Activated T-cell treated with anti-CD3 and anti-CD28 coated beads, Interleukin-2, amount 50 U/mL, for 4 hours (primary cell): ENCODE measurements at regions not wholly inside any gene's neighbourhood (a gene's known extent, or its start where the extent isn't known, plus 50 kb on each side); places are given as distances from the start of the nearest gene placed in this dataset.

Experiments
- ATAC-seq, 2 donors: fragments of 200-7000 bp; cut with Tn5 transposase; one replicate each; pipeline ENCODE4 v1.10.0; 2021
- DNase-seq: peaks from one replicate; pipeline ENCODE4 v3.0.0-alpha.2; 2020
- H3K27me3 Mint-ChIP-seq: one replicate; pipeline ENCODE4 v1.8.0; 2021; ENCODE audit warnings: low read depth, mixed read lengths
- H3K36me3 Mint-ChIP-seq: one replicate; pipeline ENCODE4 v1.8.0; 2022; ENCODE audit warnings: mixed read lengths; ENCODE audit not compliant: insufficient read depth
- H3K4me1 Mint-ChIP-seq: one replicate; pipeline ENCODE4 v1.8.0; 2021; ENCODE audit warnings: low read depth, mixed read lengths
- H3K4me3 Mint-ChIP-seq: one replicate; pipeline ENCODE4 v1.8.0; 2021; ENCODE audit warnings: mild to moderate bottlenecking, moderate library complexity, mixed read lengths
- H3K9me3 Mint-ChIP-seq: one replicate; pipeline ENCODE4 v1.8.0; 2021; ENCODE audit warnings: mixed read lengths

- Mint-ChIP-seq H3K36me3 (no peaks in the 10 kb centered on the region), H3K9me3 (no peaks in the 10 kb centered on the region), H3K27me3 (peaks cover 42% of the 10 kb centered on the region), H3K4me1 (no peaks in the 10 kb centered on the region), H3K4me3 (no peak overlapping the region)
- ATAC-seq (no peak), DNase-seq (no peak)
Measured at GRCh38 chrX:139200346-139200745, 330.2 kb upstream of the F9 start.

GRCh38 chrX:139199933-139200332 is 330.6 kb upstream of the F9 start:
- H3K36me3 Mint-ChIP-seq, result no peaks in the 10 kb centered on the region
- DNase-seq, result no peak

DNA sequence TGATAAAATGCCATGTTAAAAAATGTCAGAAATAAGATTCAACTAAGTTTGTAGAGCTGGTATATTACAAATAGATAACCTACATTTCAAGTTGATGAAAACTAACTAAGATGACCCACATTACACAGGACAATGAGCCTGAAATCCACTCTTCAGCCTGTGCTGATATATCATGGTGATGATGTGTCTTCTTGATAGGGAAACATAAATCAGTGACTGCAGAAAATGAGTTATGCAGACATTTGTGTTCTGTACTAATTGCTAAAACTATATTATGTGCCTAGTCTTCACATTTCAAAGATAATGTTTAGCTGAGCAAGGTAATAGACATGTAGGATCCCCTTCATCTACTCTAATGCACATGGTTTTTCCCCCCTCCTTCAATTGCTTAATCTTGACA is 331.6 kb upstream of the F9 start:
- no peaks in the 10 kb centered on the region for H3K4me1 Mint-ChIP-seq
- DNase-seq (no peak), ATAC-seq (no peak)
- H3K4me3 Mint-ChIP-seq, result no peak overlapping the region
- H3K36me3 Mint-ChIP-seq, result no peaks in the 10 kb centered on the region
- H3K27me3 Mint-ChIP-seq, result peaks cover 45% of the 10 kb centered on the region
- H3K9me3 Mint-ChIP-seq, result no peaks in the 10 kb centered on the region

More at GRCh38 chrX:139199933-139200332, 330.6 kb upstream of the F9 start:
- Mint-ChIP-seq H3K9me3 (no peaks in the 10 kb centered on the region), H3K27me3 (peaks cover 45% of the 10 kb centered on the region), H3K4me3 (no peak overlapping the region), H3K4me1 (no peaks in the 10 kb centered on the region)
- no peak for ATAC-seq

- H3K9me3 Mint-ChIP-seq, result no peaks in the 10 kb centered on the region
- DNase-seq (no peak), ATAC-seq (no peak)
- no peaks in the 10 kb centered on the region for H3K4me1 Mint-ChIP-seq
- H3K27me3 Mint-ChIP-seq, result peaks cover 34% of the 10 kb centered on the region
- H3K4me3 Mint-ChIP-seq, result no peak overlapping the region
- H3K36me3 Mint-ChIP-seq, result no peaks in the 10 kb centered on the region
Measured at GRCh38 chrX:139196890-139197289, 333.6 kb upstream of the F9 start.

GRCh38 chrX:139194571-139195280 is 335.8 kb upstream of the F9 start:
- DNase-seq (no peak), ATAC-seq (no peak)
- no peaks in the 10 kb centered on the region for H3K9me3 Mint-ChIP-seq
- peaks cover 27% of the 10 kb centered on the region for H3K27me3 Mint-ChIP-seq
- no peaks in the 10 kb centered on the region for H3K4me1 Mint-ChIP-seq
- no peak overlapping the region for H3K4me3 Mint-ChIP-seq
- no peaks in the 10 kb centered on the region for H3K36me3 Mint-ChIP-seq

- DNase-seq (no peak), ATAC-seq (no peak)
- H3K4me1 Mint-ChIP-seq, result no peaks in the 10 kb centered on the region
- H3K9me3 Mint-ChIP-seq, result no peaks in the 10 kb centered on the region
- no peak overlapping the region for H3K4me3 Mint-ChIP-seq
- H3K36me3 Mint-ChIP-seq, result no peaks in the 10 kb centered on the region
- peaks cover 23% of the 10 kb centered on the region for H3K27me3 Mint-ChIP-seq
Measured at GRCh38 chrX:139192386-139192961, 338.1 kb upstream of the F9 start.

DNA sequence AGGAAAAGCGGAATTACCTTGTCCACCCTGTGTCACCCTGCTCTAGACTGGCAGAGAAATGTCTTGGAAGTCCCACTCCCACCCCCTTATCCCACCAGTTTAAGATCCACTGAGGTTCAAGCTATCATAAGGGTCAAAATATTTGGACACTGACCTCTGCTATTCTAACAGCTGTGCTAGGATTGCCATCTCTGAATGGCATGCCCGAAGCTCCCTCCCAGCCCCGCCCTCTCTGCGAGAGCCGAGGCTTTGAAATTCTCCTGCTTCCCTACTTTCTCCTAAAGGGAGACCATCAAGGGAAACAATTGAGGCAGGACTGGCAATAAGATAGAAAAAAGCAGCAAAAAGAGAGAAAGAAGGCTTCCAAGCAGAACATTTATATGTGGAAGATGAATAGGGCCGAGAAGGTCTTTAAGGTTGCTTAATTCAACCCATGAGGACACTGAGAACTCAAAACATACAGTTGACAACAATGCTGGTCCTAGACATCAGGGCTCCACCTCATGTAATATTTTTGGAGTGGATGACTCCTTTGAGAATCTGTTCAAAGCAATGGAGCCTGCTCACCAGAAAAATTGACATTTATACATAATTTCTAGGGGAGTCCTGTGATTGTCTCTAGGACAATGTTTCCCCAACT is 338.7 kb upstream of the F9 start:
- peaks cover 18% of the 10 kb centered on the region for H3K27me3 Mint-ChIP-seq
- H3K9me3 Mint-ChIP-seq, result no peaks in the 10 kb centered on the region
- H3K4me1 Mint-ChIP-seq, result no peaks in the 10 kb centered on the region
- DNase-seq, result no peak
- H3K36me3 Mint-ChIP-seq, result no peaks in the 10 kb centered on the region
- H3K4me3 Mint-ChIP-seq, result no peak overlapping the region
- no peak for ATAC-seq

DNA sequence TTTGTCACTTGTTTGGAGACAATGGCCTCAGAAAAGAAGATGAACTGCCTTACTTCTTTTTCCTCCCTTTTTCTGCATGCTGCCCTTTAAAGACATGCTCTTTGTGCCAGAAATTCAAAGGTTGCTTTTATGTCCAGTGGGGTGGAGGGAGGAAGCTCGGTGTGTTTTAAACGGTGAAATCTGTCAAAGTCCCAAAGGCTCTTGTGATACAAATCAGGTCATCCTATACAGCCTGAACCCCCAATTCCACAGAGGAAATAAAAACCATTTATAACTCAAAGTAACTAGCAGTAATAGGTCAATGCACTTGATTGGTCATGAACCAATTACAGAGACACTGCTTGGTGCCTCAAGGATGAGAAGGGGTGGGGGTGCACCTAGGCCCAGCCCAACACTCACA is 339.3 kb upstream of the F9 start:
- ATAC-seq (no peak), DNase-seq (no peak)
- no peak overlapping the region for H3K4me3 Mint-ChIP-seq
- no peaks in the 10 kb centered on the region for H3K4me1 Mint-ChIP-seq
- H3K9me3 Mint-ChIP-seq, result no peaks in the 10 kb centered on the region
- H3K27me3 Mint-ChIP-seq, result peaks cover 13% of the 10 kb centered on the region
- H3K36me3 Mint-ChIP-seq, result no peaks in the 10 kb centered on the region

DNA sequence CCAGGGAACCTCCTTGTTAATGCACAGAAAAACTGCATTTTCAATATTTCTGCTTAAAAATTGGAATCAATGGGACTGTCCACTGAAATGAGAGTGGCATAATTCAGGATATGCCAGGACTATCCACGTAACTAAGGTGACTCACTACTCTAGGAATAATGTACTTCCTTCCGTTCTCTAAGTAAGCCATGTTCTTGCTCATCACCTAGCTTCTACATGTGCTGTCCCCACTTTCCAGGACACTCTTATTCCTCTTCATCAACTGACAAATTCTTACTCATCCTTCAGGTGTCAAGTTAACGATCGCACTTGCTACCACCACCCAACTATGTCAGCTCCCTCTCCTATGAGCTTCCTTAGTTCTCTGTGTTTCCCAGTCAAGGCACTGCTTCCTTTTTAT is 342.8 kb upstream of the F9 start:
- no peak for ATAC-seq
- Mint-ChIP-seq H3K9me3 (no peaks in the 10 kb centered on the region), H3K27me3 (no peaks in the 10 kb centered on the region), H3K4me3 (no peak overlapping the region), H3K36me3 (no peaks in the 10 kb centered on the region), H3K4me1 (no peaks in the 10 kb centered on the region)
- no peak for DNase-seq

DNA sequence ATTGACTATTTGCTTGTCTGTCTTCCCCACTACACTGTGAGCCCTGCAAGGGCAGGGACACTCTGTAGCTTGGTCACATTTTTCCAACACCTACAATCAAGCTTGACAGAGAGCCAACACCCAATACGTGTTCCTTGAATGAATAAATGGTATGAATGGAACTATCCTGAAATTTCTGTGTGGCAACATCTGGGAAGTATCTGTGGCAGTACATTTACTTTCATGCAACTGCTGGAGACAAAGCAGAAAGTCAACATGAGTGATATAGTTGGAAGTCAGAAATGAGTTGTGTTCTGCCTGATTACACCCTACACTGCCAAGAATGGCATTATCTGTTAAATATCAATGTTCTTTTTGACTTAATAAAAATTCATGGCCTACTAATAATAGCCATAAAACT is 343.5 kb upstream of the F9 start:
- ATAC-seq, result no peak
- Mint-ChIP-seq H3K36me3 (no peaks in the 10 kb centered on the region), H3K4me1 (no peaks in the 10 kb centered on the region), H3K27me3 (no peaks in the 10 kb centered on the region), H3K4me3 (no peak overlapping the region), H3K9me3 (no peaks in the 10 kb centered on the region)
- DNase-seq, result no peak

- Mint-ChIP-seq H3K4me1 (no peaks in the 10 kb centered on the region), H3K4me3 (no peak overlapping the region), H3K27me3 (peaks cover 3% of the 10 kb centered on the region), H3K9me3 (no peaks in the 10 kb centered on the region), H3K36me3 (no peaks in the 10 kb centered on the region)
- DNase-seq (no peak), ATAC-seq (no peak)
Measured at GRCh38 chrX:139179592-139179991, 350.9 kb upstream of the F9 start.

DNA sequence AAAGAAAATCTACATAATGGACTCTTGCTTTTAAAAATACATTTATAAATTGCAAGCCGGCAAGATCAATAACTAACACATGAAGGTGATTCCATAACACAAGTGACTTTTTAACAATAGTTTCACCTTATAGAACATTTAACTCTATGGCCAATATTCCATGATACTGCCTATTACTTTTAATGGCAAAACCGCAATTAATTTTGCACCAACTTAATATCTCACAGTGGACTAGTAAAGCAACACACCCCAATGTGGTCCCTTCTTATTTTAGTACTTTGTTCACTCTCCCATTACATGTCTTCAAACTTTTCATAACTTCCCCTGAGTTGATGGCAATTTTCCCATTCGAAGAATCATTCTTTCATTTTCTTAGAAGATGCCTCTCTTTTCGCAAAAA is 351.6 kb upstream of the F9 start:
- Mint-ChIP-seq H3K36me3 (no peaks in the 10 kb centered on the region), H3K27me3 (peaks cover 3% of the 10 kb centered on the region), H3K4me3 (no peak overlapping the region), H3K9me3 (no peaks in the 10 kb centered on the region), H3K4me1 (no peaks in the 10 kb centered on the region)
- DNase-seq (no peak), ATAC-seq (no peak)

GRCh38 chrX:139172731-139173130 is 357.8 kb upstream of the F9 start:
- ATAC-seq (no peak), DNase-seq (no peak)
- H3K4me1 Mint-ChIP-seq, result no peaks in the 10 kb centered on the region
- no peaks in the 10 kb centered on the region for H3K36me3 Mint-ChIP-seq
- no peaks in the 10 kb centered on the region for H3K27me3 Mint-ChIP-seq
- no peak overlapping the region for H3K4me3 Mint-ChIP-seq
- no peaks in the 10 kb centered on the region for H3K9me3 Mint-ChIP-seq

GRCh38 chrX:139170526-139171173 is 359.9 kb upstream of the F9 start:
- no peaks in the 10 kb centered on the region for H3K36me3 Mint-ChIP-seq
- H3K27me3 Mint-ChIP-seq, result no peaks in the 10 kb centered on the region
- DNase-seq, result no peak
- no peaks in the 10 kb centered on the region for H3K9me3 Mint-ChIP-seq
- no peak overlapping the region for H3K4me3 Mint-ChIP-seq
- no peak for ATAC-seq
- H3K4me1 Mint-ChIP-seq, result no peaks in the 10 kb centered on the region

DNA sequence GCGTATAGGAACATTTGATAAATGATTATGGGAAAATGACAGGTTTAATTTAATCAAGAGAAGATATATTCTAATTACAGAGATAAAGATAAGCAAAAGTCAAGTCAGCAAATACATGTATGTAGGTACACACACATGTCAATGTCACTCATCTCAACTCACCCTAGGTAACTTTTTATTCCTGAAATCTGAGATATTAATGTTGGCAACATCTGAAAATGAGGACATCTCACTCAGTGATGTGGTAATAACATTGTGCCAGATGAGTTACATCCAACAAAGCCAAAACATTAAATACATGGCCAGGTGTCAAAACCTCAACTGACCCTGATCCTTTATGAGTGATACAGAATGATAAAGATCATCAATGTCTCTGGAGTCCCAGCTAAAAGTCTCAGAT is 363.3 kb upstream of the F9 start:
- H3K27me3 Mint-ChIP-seq, result no peaks in the 10 kb centered on the region
- H3K4me3 Mint-ChIP-seq, result no peak overlapping the region
- no peaks in the 10 kb centered on the region for H3K9me3 Mint-ChIP-seq
- no peak for DNase-seq
- H3K4me1 Mint-ChIP-seq, result no peaks in the 10 kb centered on the region
- no peak for ATAC-seq
- no peaks in the 10 kb centered on the region for H3K36me3 Mint-ChIP-seq
